GM18508 (cell line): ENCODE measurements at regions not wholly inside any gene's neighbourhood (a gene's known extent, or its start where the extent isn't known, plus 50 kb on each side); places are given as distances from the start of the nearest gene placed in this dataset.

Experiments used
- ATAC-seq: cut with Tn5 transposase; IDR thresholded peaks from one replicate; pipeline ENCODE4 v1.9.1; 2021; ENCODE audit warnings: moderate number of reproducible peaks; ENCODE audit not compliant: insufficient read depth, unreplicated experiment

GRCh38 chr7:18399436-18400235 lies 95.9 kb upstream of the HDAC9 start:
- ATAC-seq: no peak

- no peak for ATAC-seq
These were observed 95.3 kb upstream of the HDAC9 start for GRCh38 chr7:18400275-18400674.

GRCh38 chr7:18400726-18401125 lies 94.8 kb upstream of the HDAC9 start:
- no peak for ATAC-seq

GRCh38 chr7:18401757-18402156 lies 93.8 kb upstream of the HDAC9 start:
- no peak for ATAC-seq

GRCh38 chr7:18402488-18403183 lies 92.9 kb upstream of the HDAC9 start:
- ATAC-seq: no peak

GRCh38 chr7:18405726-18406125 lies 89.8 kb upstream of the HDAC9 start:
- no peak for ATAC-seq

GRCh38 chr7:18407385-18407784 lies 88.2 kb upstream of the HDAC9 start:
- ATAC-seq: no peak

- no peak for ATAC-seq
These were observed 87.1 kb upstream of the HDAC9 start for GRCh38 chr7:18408461-18408860.

- ATAC-seq: no peak
These were observed 86.7 kb upstream of the HDAC9 start for GRCh38 chr7:18408868-18409267.

GRCh38 chr7:18413447-18413846 lies 82.1 kb upstream of the HDAC9 start:
- no peak for ATAC-seq

- no peak for ATAC-seq
These were observed 80.7 kb upstream of the HDAC9 start for GRCh38 chr7:18414885-18415284.

- no peak for ATAC-seq
These were observed 78.6 kb upstream of the HDAC9 start for GRCh38 chr7:18416988-18417387.

- ATAC-seq: no peak
These were observed 76.1 kb upstream of the HDAC9 start for GRCh38 chr7:18419456-18419855.

- no peak for ATAC-seq
These were observed 75.4 kb upstream of the HDAC9 start for GRCh38 chr7:18420108-18420507.

GRCh38 chr7:18420748-18421147 lies 74.8 kb upstream of the HDAC9 start:
- ATAC-seq: no peak

GRCh38 chr7:18421297-18422002 lies 74.1 kb upstream of the HDAC9 start:
- ATAC-seq: no peak

GRCh38 chr7:18425227-18425626 lies 70.3 kb upstream of the HDAC9 start:
- no peak for ATAC-seq

GRCh38 chr7:18425838-18426445 lies 69.6 kb upstream of the HDAC9 start:
- no peak for ATAC-seq

- ATAC-seq: no peak
These were observed 68.9 kb upstream of the HDAC9 start for GRCh38 chr7:18426564-18427226.

- no peak for ATAC-seq
These were observed 66.0 kb upstream of the HDAC9 start for GRCh38 chr7:18429547-18429946.
